GM19351 (cell line): ENCODE measurements at regions not wholly inside any gene's neighbourhood (a gene's known extent, or its start where the extent isn't known, plus 50 kb on each side); places are given as distances from the start of the nearest gene placed in this dataset.

Experiments used
- ATAC-seq: cut with Tn5 transposase; IDR thresholded peaks from one replicate; pipeline ENCODE4 v1.9.1; 2021; ENCODE audit warnings: mild to moderate bottlenecking, moderate library complexity; ENCODE audit not compliant: unreplicated experiment

DNA sequence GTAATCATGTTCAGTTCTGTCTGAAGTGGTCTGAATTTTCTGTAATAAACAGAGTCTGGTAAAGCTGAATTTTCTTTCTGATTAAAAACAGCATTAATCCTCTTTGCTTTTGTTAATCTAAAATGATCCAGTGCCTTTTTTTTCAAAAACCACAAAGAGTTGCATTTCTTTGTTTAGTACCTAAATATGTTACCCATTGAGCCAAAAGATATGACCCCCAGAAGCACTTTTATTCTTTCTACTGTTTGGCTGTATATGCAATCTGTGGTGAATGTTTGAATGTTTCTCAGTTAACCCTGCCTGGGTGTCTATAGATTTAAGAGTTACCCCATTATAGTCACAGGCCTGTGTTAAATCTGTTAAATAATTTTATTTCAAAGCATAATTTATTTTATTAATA lies 394.8 kb downstream of the PTPRC start:
- ATAC-seq = no peak

DNA sequence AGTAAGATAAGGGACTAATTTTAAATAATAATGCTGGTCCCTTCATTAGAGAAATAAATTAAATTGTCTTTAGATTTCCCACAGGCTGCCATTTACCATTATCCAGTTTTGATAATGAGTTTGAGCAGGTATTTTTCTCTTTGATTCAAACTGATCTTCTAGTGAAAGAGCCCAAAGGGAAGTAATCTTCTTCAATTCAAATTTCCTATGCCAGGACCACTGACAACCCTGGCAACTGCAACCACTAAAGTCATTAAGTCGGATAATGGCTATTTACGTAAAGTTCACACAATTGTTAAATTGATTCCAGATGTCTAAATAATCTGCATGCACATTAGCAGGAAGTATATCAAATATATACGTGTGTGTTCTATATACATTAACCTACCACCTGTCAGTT lies 399.3 kb downstream of the PTPRC start:
- ATAC-seq = no peak

DNA sequence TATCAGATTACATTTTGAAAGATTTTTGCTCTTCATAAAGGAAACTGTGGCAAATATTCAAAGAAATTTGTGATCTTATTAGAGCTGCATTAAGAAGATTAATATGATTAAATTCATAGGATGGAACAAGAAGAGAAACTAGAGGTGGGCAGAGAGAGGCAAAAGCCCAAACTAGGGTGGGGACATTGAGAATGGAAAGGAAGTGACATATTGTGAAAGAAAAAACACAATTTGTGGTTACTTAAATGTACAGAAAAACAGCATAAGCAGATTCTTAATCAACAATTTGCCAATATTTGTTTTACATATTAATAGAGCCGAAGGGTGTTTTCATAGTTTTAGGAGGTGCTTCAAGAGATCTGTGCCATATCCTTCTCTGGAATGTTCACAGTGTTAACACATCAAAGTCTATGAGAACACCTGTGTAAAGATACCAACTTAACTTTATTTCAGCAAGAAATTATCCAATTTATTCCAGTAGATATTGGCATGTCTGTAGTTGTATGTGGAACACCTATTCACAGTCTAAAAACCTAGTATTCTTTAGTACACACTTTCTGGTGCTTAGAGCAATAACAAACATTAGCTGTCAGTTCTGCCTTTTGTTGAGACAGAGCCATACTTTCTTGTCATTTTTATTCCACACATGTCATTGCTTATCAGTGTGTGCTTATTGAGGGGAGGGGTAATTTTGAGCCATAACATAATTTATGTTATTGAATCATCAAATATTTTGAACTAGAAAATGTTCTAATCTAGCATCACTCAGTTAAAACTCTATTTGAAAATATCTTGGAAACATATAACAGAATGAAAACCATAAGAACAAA lies 401.5 kb downstream of the PTPRC start:
- no peak for ATAC-seq

- ATAC-seq = peak; percentile 97
Observed at GRCh38 chr1:199041173-199041914, 402.5 kb downstream of the PTPRC start.

GRCh38 chr1:199042193-199042592 lies 403.4 kb downstream of the PTPRC start:
- ATAC-seq = no peak

- ATAC-seq = no peak
Observed at GRCh38 chr1:199044191-199044590, 405.4 kb downstream of the PTPRC start.

DNA sequence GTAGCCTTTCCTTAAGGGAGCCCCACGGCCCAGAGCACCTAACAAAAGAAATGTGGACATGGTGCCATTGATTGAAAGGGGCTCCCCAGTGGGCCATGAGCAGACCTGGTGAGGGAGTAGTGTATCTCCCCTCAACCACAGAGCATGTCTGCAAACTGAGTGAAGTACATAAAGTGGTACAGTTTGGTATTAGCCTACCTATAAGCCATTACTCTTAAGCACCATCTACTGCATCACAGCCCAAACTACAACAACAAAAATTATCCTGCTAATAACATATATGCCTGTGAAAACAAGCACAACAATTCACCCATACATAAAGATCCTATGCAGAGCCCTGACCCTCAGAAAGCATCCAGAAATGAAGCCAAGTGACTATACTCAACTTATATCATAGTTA lies 407.8 kb downstream of the PTPRC start:
- no peak for ATAC-seq

GRCh38 chr1:199054694-199055093 lies 415.9 kb downstream of the PTPRC start:
- ATAC-seq = no peak

GRCh38 chr1:199057322-199057721 lies 418.5 kb downstream of the PTPRC start:
- ATAC-seq = no peak

DNA sequence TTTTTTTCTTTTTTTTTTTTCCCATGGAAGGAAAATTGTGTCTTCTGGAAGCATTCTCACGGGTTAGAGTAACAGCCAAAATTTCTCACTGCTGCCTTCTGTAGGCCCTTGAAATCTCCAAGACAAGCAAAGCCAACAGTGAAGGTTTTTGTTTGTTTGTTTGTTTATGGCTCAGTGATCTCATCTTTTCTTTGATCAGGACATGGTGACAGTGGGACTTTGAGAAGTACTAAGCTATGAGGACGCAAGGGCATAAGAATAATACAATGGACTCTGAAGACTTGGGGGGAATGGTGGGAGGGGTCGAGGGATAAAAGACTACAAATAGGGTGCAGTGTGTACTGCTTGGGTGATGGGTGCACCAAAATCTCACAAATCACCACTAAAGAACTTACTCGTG lies 419.4 kb downstream of the PTPRC start:
- no peak for ATAC-seq

GRCh38 chr1:199064971-199065370 lies 426.1 kb downstream of the PTPRC start:
- ATAC-seq = no peak

DNA sequence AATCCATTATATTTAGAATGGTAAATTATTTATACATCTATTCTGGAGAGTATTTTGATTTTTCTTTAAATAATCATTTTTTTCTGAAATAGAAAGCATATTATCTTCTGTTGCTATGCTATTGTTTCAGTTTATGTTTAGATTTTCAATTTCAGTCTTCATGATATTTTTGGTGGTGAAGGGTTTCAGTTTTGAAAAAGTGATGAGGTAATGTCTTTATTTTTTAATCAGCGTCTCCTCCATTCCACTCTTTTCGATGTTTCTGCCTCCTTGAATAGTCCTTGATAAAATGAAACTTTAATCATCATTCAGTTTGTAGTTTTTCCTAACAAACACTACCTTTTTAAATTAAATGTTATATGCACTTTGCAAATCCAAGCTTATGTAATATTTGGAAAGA lies 428.6 kb downstream of the PTPRC start:
- peak; percentile 96 for ATAC-seq

DNA sequence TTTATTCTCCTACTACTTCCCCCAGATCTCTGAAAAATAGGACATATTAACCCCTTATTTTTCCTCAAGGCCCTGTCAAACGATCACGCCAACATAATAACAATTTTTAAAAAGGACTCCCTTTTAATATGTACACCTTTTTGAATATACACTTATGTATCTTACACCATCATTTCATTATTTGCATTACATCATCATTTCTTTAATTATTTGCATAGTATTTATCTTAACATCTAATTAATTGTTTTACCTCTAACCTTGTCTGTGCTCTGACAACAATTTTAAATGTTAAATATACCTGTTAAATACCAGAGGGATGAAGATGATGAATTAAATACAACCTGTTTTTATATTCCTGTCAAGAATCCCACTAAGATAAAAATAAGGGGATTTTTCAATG lies 432.2 kb downstream of the PTPRC start:
- ATAC-seq = no peak

- ATAC-seq = no peak
Observed at GRCh38 chr1:199073166-199073565, 434.3 kb downstream of the PTPRC start.

DNA sequence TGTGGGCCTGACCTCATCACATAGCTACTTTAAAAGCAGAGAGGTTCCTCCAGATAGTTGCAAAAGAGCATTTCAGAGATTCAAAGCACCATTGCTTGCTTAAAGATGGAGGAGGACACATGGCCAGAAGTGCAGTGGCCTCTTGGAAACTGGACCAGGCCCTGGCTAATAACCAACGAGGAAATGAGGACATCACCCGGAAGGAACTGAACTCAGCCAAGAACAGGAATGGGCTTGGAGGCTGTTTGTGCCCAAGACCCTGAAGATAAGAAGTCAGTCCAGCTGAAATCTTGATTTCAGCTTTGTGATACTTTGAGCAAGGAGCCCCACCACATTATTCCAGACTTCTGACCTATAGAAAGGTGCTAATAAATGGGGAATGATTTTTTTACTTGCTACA lies 437.0 kb downstream of the PTPRC start:
- no peak for ATAC-seq

DNA sequence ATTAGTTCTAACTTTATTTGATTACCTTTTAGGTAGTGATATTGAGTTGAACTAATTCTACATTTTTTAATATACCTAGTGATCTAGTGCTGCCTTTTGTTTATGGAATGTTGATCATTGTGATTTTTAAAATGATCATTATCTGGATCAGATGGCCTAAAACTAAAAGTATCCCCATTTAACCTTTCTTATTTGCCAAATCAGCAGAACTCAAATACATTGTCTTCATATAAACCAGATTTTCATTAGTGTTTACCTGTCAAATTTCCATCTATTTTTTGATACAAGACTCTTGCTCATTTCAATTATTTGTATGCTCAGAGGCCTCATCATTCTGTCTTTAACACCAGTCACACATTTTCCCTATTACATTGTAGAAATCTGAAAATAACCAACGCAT lies 441.2 kb downstream of the PTPRC start:
- no peak for ATAC-seq

DNA sequence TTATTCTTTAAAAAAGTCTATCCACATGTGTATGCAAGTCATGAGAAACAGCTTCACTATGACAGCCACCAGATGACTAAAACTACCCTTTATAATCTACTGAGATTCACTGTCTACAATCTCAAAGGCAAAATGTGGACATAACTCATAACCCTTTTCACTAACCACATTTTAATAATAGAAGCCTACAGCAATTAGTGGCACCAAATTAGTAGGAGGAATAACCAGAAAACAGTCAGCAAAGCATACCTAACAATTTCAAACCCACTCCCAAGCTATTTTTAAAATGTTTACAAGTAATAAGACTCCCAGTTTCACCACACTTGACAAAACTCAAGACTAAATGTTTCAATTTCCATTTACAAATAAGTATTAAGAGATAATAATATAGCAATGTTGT lies 442.9 kb downstream of the PTPRC start:
- ATAC-seq = peak; percentile 86

DNA sequence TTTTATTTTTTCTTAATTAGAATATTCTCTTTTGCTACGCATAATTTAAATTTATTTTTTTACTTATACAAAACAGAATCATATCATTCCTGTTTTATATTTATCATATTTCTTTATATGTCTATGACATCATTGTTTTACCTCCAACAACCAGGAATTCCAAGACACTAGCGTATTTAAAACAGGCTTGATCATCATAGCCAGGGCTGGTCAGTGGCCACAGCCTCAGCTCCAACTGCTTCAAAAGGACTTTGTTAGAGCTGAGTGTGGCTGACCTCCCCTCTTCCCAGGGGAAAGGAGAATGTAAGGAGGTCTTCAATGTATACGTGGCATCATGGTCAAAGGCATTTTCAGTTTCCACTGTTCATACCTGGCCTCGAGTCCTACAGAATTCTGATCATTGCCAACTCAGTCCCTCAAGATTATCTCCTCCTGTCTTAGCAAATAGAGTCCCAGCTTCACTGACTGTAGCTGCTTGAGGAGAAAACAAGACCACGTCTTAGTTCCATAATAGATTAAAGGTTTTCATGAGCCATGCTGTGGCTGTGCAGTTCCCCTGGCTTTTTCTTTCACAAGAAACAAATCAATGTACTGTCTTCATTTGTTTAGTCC lies 444.0 kb downstream of the PTPRC start:
- ATAC-seq = no peak

DNA sequence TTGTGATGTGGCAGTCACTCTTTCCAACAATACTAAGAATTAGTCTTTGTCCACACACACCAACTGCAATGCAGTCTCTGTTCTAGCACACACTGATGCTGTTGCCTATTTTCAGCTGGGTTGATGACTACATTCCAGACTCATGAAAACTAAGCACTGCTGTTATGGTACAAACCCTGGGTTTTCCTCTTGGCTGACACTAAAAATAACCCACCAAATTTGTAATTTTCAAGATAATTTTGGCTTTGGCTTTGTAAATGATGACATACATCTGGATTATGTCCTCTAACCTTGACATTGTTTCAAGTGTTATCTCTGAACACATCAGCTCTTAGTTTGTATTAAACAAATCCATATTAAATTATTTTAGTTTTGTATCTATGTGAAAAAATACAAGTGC lies 444.8 kb downstream of the PTPRC start:
- ATAC-seq = no peak

- ATAC-seq = no peak
Observed at GRCh38 chr1:199084293-199084692, 445.5 kb downstream of the PTPRC start.

DNA sequence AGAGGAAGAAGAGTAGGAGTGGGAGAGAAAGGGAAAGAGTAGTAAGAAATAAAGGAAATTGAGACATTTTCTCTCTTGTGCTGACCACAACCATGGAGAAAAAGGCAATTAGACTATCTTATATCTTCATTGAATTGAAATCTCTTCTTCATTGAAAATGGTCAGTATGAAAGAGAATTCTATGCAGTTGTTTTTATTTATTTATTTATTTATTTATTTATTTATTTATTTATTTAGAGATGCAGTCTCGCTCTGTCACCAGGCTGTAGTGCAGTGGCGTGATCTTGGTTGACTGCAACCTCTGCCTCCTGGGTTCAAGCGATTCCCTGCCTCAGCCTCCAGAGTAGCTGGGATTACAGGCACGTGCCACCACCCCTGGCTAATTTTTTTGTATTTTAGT lies 447.1 kb downstream of the PTPRC start:
- no peak for ATAC-seq

DNA sequence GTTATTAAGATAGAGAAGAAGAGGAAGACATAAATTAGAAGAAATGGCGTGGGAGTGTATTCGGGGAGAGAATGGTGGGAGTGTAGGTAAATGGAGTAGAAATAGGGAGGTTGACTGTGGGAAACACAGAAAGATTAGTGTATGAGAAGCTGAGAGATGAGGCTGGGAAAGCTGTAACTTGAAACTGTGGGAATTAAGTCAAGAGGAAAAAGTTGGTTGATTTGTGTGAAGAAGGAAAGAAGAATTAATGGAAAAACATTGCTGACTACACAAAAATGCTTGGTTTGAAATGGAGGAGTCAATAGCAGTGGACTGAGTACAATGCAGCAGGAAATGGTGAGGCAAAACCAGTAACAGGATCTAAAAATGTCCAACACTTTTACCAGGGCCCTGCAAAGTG lies 448.3 kb downstream of the PTPRC start:
- no peak for ATAC-seq
